ENCODE measurements at regions not wholly inside any gene's neighbourhood (a gene's known extent, or its start where the extent isn't known, plus 50 kb on each side); places are given as distances from the start of the nearest gene placed in this dataset.
A peak's percentile ranks its signal among the peaks of the same experiment; 100 is the strongest.
"Not testable (repeated sequence)": the region's sequence is repeated elsewhere in the genome, so short reads cannot be mapped to it uniquely, and the experiment has no call there.

DNA sequence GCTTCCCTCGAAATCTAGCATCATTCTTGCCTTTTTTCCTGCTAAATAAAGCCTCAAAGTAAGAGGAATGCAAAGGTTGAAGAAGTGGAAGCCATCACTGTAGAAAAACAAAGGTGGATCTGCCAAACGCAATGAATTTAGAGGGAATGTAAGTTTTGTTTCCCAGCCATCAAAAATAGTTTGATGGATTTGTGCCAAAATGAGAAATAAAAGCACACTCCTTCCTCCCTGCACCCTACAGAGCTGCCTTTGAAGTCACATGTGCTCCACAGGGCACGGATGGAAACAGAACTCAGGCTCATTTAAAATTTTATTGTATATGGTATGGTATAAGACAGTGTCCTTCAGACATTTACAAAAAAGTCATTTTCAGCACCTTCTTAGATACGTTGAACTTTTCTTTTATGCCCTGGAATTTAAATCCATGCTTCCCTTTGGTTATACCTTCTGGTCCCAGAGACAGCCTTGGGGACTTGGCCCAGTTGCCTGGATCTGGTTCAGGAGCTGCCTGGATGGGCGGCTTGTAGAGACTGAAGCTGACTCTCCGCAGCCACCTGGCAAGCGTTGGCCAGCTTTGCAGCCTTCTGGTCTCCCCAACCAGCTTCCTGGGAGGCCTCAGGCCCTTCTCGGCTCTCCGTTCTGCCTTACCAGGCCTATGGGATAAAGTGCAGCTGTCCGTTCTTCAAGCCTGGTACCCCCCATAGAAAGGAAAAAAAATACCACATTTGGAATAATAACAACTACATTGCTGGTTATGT, 228.5 kb upstream of the NEBL start:
- no peak for DNase-seq

DNA sequence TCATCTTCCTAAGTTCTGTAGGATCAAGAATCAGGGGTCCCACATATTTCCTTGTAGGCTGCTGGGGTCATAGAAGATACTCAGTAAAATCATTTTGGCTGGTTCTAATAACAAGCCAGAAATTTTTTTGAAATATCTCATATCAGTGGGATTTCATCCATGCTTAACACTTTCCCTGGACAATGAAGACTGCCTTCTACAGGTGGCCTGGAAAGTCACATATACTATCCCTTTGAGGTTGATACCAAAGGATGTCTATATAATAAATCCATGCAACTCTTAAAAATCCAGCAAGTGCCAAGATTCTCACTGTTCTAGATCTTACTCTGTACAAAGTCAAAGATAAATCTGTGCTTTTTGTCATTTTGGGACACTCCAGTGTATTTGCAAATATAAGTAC, 225.8 kb upstream of the NEBL start:
- DNase-seq = no peak

DNA sequence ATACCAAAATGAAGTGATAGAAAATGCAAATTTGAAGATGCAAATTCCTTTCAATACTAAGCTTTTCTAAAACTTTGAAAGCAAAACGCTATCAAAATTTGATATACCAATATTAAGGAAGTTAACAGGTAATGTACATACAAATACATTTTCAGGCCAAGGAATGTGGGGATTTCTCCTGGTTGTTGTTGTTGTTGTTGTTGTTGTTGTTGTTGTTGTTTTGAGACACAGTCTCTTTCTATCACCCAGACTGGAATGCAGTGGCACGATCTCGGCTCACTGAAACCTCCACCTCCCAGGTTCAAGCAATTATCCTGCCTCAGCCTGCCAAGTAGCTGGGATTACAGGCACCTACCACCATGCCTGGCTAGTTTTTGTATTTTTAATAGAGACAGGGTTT, 224.7 kb upstream of the NEBL start:
- DNase-seq = not testable (repeated sequence)

DNA sequence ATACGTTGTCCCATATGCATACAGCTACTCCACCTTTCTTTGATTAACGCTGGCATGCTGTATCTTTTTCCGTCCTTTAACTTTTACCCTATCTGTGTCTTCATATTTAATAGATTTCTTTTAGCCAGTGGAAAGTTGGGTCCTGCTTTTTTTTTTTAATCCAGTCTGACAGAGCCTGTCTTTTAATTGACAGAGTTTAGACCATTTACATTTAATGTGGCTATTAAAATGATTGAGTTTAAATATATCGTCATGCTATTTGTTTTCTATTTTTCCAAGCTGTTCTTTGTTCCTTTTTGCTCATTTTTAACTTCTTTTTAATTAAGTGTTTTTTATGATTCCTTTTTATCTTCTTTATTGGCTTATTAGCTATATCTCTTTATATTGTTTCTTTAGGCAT, 217.6 kb upstream of the NEBL start:
- no peak for DNase-seq

DNA sequence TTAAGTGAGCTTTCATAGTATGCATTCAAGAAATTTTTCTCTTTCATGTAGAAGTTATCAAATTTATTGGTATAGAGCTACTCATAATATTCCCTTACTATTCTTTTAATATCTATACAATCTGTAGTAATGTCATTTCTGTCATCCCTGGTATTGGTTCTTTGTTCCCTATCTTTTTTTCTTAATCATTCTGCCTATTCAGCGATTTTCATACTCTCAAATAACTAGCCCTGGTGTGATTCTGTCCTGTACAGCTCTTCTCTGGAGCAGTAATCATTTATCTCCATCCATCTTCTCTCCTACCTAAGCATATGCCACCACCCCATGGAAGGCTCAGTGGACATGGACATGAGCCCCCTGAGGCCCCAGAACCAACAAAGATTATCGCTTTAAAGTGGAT, 213.2 kb upstream of the NEBL start:
- DNase-seq = no peak

DNA sequence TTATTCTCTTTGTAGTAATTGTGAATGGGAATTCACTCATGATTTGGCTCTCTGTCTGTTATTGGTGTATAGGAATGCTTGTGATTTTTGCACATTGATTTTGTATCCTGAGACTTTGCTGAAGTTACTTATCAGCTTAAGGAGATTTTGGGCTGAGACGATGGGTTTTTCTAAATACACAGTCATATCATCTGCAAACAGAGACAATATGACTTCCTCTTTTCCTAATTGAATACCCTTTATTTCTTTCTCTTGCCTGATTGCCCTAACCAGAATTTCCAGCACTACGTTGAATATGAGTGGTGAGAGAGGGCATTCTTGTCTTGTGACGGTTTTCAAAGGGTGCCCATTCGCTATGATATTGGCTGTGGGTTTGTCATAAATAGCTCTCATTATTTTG, 209.8 kb upstream of the NEBL start:
- DNase-seq = not testable (repeated sequence)

DNA sequence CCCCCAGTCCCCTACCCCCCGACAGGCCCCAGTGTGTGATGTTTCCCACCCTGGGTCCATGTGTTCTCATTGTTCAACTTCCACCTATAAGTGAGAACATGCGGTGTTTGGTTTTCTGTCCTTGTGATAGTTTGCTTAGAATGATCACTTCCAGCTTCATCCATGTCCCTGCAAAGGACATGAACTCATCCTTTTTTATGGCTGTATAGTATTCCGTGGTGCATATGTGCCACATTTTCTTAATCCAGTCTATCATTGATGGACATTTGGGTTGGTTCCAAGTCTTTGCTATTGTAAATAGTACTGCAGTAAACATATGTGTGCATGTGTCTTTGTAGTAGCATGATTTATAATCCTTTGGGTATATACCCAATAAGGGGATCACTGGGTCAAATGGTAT, 208.2 kb upstream of the NEBL start:
- not testable (repeated sequence) for DNase-seq

DNA sequence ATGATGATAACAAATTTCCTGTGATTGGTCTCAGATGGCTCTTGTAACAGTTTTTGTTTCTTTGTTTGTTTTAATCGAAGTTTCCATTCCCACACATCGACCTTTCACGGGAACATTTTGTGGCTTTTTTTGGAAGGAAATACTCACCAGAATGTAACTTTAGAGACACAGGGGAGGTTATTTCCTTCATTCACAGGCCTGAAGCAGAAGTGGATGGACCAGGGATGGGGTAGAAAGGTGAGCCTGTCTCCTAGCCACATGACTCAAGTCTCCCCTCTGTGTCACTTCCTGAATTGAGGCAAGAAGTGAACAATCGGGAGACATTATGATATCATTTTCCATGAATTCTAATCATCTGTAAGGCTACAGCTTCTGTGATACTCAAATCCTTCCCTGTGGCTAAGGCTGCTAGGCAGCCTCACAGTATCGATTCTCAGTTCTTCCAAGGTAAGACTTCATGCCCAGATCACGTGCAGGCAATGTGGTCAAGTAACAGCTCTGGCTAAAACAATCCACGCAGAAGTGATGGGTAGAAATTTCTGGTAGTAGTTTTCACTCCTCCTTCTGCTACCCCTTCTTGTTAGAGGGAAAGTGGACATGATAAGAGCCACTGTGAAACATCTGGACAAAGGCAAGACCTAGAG, 203.9 kb upstream of the NEBL start:
- no peak for DNase-seq

DNA sequence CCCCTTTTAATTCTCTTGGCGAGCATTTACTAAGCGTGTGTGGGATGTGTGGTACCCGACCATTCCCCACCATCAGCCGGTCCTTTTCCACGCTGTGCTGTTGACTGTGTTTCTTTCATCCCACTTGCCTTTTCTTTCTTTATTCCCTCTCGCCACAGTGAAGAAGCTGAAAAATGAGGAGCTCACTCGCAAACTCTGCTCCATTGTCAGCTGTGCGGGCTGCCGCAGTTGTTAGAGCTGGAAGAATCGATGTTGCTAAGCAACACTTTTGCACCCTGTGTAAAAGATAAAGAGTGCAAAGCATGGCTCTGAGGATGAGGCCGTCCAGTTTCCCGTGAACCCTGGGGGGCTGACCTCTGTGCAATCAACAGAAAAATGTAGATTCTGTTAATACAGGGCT, 203.1 kb upstream of the NEBL start:
- DNase-seq = no peak

DNA sequence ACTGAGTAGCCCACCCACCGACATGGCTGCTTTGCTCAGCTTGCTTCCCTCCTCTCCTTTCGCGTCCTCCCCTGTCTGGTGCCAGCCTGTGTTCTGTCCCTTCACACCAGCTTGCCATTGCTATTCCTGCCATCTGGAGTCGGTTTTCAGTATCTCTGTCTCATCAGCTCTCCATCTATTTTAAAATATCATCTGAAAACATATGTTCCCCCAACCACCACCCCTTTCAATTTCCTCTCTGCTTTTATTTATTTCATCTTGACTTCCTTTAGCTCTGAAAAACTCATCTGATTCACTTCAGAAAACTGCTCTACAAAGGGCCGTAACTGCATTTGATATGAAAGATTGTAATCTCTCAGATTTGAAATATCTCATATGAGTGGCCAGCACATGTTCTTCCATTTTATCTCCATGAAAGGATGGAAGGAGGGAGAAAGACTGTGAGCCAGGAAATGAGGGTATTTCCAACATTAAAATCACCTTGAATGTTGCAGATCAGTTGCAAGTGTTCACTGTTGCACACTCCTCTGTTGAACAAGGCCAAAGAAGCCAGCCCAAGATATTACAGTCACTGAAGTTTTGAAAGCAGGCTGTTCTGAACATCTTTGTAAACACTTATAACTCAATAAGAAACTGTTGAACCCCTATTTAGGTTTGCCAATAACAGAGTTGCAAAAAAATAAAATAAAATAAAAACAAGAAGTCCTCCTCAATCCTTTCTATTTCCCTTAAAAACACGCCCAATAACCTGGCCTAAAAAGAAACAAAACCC, 202.4 kb upstream of the NEBL start:
- no peak for DNase-seq

DNA sequence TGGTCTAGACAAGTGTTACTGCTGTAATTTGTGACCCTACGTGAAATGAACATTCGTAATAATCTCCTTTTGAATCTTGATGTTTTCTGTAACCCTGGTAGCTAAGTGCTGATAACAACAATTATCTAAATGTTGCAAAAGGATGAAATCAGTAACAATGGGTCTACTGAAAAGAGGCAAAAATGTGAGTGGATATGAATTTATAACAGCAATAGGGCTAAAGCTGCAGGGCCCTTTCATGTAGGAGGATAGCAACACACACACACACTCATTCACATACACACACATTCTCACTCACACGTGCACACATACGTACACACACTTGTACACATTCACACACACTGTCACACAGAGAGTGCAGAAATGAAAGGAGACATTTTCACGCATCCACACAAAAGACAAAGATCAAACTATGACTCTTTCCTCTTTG, 200.8 kb upstream of the NEBL start:
- no peak for DNase-seq

DNA sequence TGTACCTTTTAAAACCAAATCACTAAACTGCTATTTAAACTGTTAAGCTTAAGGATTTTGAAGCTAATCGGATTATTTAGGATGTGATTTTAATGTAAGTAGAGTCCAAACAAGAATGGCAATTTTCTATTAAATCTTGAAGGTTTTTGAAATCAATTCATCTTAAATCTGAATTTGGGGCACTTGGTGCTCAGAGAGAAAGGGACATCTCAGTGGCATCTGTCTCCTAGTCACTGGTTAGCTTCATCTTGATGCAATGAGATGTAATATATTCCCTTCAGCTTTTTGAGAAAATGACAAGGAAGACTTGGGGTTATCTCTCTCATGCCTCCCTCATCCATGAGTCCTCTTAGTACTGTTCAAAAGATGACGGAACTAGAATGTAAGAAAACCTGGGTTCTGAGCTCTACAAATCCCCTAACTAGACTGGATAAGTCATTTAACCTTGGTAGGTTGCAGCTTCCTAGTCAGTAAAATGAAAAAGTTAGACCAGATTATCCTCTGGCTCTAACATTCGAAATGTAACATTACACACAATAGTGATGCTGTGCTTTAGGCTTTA, 198.5 kb upstream of the NEBL start:
- DNase-seq = no peak

DNA sequence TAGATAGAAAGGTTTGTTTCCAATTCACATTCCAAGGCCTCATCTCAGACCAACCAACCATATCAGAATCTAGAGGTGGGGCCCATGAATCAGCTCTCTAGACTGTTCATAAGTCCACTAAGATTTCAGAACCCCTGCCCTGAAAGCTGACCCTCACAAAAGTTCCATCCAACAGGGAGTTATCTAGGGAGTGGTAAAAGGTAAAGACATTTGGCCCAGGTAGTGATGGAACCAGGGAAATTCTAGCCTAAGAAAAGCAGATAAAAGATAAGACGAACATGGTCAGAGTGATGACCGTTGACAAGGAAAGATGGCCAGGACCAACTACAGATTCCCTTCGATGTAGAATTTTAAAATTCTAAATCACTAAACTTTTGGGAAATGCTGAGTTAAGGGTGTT, 198.0 kb upstream of the NEBL start:
- no peak for DNase-seq

DNA sequence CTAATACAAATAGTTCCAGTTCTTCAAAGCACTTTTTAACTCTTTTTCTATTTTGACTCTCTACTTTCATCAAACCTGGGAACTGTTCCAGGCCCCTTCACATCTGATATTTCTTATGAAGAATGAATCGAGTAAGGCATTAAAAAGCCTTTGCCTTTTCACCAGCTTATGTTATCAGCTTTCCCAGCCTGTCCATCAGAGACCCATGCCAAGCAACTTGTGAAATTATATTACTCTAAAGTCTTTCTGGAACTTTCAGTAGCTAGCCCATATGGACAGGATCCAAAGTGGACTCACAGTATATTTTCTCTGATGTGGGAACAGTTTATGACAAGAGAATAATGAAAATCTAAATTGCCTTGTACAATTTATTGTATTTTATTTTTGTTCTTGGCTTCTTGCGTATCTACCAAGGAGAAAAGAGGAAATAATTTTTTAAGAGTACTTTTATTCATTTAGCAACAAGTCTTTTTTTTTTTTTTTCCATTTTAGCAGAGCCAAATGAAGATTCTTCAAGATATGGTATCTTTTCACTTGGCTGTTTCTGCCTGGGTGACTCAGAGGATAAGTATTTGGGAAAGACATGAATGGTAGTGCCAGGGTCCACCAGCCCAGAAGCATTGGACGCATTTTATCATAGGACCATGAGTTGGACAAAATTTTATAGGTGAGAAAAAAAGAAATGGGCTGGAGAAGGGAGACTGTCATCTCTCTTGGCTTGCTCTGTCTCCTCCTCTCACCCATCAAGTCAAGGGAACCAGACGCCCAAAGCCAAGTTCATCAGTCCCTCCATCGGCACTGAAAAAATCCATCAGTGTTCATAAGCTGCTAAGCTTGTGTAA, 195.8 kb upstream of the NEBL start:
- DNase-seq = no peak

DNA sequence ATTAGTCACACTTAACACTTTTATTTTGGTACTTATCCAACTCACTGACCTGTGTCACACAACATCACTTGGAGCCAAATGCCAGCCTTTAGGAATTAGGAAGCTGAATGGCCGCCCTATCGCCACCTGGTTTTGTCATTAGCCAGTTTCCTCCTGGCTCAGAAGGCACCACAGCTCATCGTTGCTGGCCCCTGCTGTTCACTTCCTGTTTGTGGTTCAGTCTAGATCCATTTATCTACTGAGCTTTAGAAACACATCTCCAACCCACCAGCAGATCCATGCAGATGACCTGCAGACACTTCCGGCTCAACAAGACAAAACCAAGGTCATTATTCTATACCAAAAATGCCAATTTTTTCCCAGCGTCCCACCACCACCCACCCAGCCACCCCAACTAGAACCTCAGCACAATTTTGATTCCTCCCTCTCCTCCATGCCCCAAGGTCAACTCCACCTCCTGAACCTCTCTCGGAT, 193.5 kb upstream of the NEBL start:
- DNase-seq = peak; percentile 32

DNA sequence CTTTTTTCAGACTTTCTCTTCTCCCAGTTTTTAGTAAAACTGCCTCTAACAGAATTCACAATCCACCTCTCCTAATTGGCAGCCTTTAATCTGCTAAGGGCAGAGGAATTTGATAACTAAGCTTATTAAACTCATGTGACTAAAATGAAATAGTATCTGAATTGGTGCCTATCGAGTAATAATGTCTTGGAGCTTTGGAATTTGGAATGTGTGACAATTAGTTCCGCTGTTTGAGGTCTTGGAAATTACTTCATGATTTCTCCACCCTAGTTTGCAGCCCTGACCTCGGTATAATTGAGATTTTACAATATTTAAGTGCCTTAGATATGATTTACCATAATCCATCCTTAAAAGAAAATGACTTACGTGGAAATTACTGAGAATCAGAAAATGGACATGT, 190.4 kb upstream of the NEBL start:
- no peak for DNase-seq

DNA sequence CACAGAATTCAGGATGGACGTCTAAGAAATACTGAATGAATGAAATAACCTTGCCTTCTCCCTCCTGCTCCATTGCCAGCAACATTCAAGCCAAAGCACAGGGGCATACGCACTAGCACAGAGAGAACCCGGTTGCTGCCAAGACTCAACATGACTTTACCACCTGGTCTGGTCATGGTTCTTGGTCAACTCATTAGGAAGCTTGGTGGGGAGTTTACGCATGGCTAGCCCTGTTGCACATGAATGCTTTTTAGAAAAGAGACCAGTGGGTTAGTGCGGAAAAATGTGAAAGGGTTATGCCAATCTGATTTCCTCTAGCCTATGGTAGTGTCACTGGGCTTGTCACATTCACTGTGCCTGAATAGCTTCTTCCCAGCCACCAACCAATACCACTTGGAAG, 187.6 kb upstream of the NEBL start:
- DNase-seq = no peak

DNA sequence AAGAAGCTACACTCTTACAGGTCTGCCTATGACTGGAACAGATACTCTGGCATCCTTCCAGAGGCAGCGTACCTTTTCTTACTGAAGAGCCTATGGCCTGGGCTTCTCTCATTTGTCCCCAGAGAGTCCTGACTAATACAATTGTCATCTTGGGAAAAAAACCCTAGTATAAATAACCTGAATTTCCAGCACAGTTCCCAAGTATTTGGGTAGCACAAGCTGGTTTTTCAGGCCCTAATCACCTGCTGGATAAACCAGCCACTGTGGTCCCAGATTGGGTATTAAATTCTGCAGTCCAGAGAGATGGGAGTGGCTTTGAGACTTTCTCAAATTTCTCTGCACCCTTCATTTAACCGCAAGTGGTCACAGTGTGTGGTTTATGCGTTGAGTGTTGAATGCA, 186.8 kb upstream of the NEBL start:
- no peak for DNase-seq

DNA sequence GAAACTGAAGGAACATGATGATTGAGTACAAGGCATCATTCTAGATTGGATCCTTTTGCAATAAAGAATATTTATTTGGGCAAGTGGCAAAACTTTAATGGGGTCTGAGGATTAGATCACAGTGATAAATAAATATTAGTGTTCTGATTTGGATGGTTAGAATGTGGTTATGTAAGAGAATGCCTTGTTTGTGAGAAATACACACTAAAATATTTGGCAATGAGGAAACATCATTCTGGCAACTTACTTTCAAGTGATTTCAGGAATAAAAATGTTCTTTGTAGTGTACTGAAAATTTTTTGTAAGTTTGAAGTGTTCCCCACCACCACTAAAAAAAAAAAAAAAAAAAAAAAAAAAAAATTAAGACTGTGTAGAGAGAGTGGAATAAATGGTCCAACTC, 185.1 kb upstream of the NEBL start:
- DNase-seq = no peak

DNA sequence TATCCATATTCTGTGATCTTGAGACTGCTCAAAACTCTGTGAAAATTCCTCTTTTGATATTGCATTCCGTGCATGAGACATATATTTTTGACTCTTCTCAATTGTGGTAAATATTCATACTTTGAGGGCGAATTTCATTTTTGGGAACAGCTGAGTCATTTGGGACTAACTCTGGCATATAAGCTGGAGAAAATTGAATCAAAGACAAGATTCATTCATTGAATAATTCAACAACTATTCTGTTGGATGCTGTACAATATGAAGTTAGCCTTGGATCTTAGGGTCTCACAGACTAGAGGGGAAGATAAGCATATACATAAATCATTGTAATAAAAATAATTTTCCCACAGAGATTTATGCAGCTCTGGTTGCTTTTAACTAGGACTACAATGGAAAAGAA, 183.2 kb upstream of the NEBL start:
- DNase-seq = no peak

DNA sequence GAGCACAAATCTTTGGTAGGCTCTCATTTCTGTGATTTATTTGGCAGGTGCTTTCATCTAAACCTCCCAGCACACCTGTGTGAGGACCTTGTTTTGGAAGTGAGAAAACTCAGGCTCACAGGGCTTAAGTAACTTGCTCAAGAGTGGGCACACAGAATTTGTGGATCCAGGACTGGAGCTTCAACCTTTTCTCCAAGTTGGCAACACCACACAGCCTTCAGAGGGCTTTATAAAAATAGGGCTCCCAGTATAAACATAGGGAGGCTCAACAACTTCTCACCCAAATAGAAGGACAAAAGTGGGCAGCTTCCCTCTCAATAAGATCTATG, 182.2 kb upstream of the NEBL start:
- peak; percentile 32 for DNase-seq

DNA sequence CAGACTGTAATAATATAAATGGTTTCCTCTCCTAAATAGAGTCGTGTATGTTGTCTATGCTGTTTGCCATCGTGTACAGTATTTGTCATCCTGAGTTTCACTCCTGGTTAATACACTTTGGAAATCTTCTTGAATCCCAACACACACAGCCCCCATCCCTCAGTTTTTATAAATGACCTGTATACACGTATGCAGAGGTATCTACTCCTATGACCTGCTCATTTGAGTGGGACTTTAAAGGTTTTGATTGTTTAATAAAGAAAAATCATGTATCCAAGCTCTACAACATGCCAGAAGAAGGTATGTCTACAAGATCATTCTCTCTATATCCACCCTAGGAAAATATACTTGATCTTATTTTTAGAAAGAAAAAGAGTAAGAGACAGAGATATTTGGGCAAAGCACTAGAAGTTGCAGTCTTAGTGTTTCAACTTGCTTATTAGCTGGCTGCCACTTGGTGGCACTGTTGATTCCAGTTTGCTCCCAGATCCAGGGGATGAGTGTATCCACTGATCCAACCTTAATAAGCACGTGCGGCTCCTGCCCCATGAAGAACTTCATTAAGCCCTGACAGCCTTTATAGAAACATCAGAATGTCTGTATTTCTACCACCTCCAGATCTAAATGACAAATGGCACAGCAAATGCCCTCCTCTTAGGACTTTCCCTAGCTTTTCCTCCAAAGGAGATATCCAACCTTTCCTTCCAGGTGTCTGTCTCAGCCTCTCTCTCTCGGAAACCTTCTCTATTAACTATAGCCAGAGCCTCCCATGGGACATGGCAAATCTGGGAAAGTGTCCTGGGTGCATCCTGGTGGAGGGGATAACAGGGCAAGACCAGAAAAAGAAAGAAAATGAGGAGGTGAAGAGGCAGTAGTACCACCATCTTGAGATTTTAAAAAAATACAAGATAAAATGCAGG, 181.6 kb upstream of the NEBL start:
- DNase-seq = peak; percentile 83

Data from NCI-H69 (cell line).